Breast epithelium (tissue), 4 donors: ENCODE measurements at regions not wholly inside any gene's neighbourhood (a gene's known extent, or its start where the extent isn't known, plus 50 kb on each side); places are given as distances from the start of the nearest gene placed in this dataset.

Experiments
- DNase-seq, 2 donors: peaks; one replicate each; pipeline ENCODE4 v3.0.0-alpha.2; 2019; ENCODE audit warnings: low spot score in 2 of 2
- H3K27ac ChIP-seq, 2 donors: fragments of 200-600 bp; sonication (generic) in 1 of 2; one replicate each; pipeline ENCODE4 v1.5.1; 2016 to 2019; ENCODE audit warnings: mild to moderate bottlenecking in 1 of 2
- H3K27me3 ChIP-seq, 2 donors: fragments of 200-600 bp; sonication (generic) in 1 of 2; one replicate each; pipeline versions ENCODE4 v1.5.1 to v1.6.0; 2017 to 2019; ENCODE audit warnings: control low read depth in 1 of 2, mild to moderate bottlenecking in 1 of 2
- H3K36me3 ChIP-seq: fragments of 200-600 bp; one replicate; pipeline ENCODE4 v1.5.1; 2019
- H3K4me1 ChIP-seq, 2 donors: fragments of 200-600 bp; sonication (generic); one replicate each; pipeline ENCODE4 v1.5.1; 2016 to 2019; ENCODE audit warnings: control low read depth in 1 of 2
- H3K4me3 ChIP-seq, 3 donors: fragments of 200-600 bp; sonication (generic); 1 replicate in 2 of 3; 2 replicates in 1 of 3; pipeline ENCODE4 v1.5.1; 2016 to 2019; ENCODE audit warnings: mild to moderate bottlenecking in 3 of 3, moderate library complexity in 2 of 3
- H3K9me3 ChIP-seq, 2 donors: fragments of 200-600 bp; sonication (generic) in 1 of 2; one replicate each; pipeline ENCODE4 v1.5.1; 2016 to 2019; ENCODE audit warnings: control low read depth in 1 of 2
- POLR2A ChIP-seq: fragments of 450-650 bp; IDR thresholded peaks from one replicate; pipeline ENCODE4 v1.6.1; 2016; ENCODE audit warnings: antibody characterized with exemption, mild to moderate bottlenecking, moderate library complexity
- POLR2AphosphoS5 ChIP-seq, 3 donors: sonication (generic); formaldehyde crosslinking; IDR thresholded peaks; one replicate each; pipeline ENCODE4 v1.6.1; 2017; ENCODE audit warnings: antibody characterized with exemption in 3 of 3
- intact Hi-C: fragments of 100-400 bp; cut with DNase I; formaldehyde crosslinking; loops from one replicate; pipeline ENCODE4 v1.15.1; 2023; ENCODE audit warnings: low total_unique reads
- TF ChIP-seq, protein P1 (sequence below), 3 donors: fragments of 450-650 bp; IDR thresholded peaks; one replicate each; pipeline ENCODE4 v1.5.1; 2016 to 2017; ENCODE audit warnings: antibody characterized with exemption in 3 of 3, mild to moderate bottlenecking in 3 of 3, moderate library complexity in 3 of 3

GRCh38 chr9:134501761-134502265 is 139.8 kb upstream of the COL5A1 start:
- no peak for TF ChIP-seq POLR2A
- TF ChIP-seq, protein P1, sequence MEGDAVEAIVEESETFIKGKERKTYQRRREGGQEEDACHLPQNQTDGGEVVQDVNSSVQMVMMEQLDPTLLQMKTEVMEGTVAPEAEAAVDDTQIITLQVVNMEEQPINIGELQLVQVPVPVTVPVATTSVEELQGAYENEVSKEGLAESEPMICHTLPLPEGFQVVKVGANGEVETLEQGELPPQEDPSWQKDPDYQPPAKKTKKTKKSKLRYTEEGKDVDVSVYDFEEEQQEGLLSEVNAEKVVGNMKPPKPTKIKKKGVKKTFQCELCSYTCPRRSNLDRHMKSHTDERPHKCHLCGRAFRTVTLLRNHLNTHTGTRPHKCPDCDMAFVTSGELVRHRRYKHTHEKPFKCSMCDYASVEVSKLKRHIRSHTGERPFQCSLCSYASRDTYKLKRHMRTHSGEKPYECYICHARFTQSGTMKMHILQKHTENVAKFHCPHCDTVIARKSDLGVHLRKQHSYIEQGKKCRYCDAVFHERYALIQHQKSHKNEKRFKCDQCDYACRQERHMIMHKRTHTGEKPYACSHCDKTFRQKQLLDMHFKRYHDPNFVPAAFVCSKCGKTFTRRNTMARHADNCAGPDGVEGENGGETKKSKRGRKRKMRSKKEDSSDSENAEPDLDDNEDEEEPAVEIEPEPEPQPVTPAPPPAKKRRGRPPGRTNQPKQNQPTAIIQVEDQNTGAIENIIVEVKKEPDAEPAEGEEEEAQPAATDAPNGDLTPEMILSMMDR (IDR thresholded peaks at IDR 0.05) = no peak
- TF ChIP-seq POLR2AphosphoS5 (IDR thresholded peaks at IDR 0.05) = no peak
- intact Hi-C loops = no loop called here
- peaks cover 0 to 27% of the 10 kb centered on the region in 2 donors for H3K27me3 ChIP-seq
- peaks cover 0 to 3% of the 10 kb centered on the region in 2 donors for H3K4me1 ChIP-seq
- no peaks in the 10 kb centered on the region for H3K36me3 ChIP-seq
- peak in 1 of 2 donors; percentile 42 for DNase-seq
- H3K27ac ChIP-seq = no peak overlapping the region
- H3K9me3 ChIP-seq = no peaks in the 10 kb centered on the region
- H3K4me3 ChIP-seq = no peak overlapping the region

- Histone ChIP-seq H3K4me3 (no peak overlapping the region), H3K27ac (peak overlapping the region in 1 of 2 donors; percentile 43), H3K4me1 (peaks cover 0 to 3% of the 10 kb centered on the region in 2 donors), H3K27me3 (peaks cover 0 to 27% of the 10 kb centered on the region in 2 donors), H3K36me3 (no peaks in the 10 kb centered on the region), H3K9me3 (no peaks in the 10 kb centered on the region)
- TF ChIP-seq POLR2A (no peak), POLR2AphosphoS5 (IDR thresholded peaks at IDR 0.05) (no peak)
- TF ChIP-seq, protein P1 (IDR thresholded peaks at IDR 0.05) = no peak
- intact Hi-C loops = no loop called here
- no peak for DNase-seq
Observed at GRCh38 chr9:134502266-134502791, 139.3 kb upstream of the COL5A1 start.

DNA sequence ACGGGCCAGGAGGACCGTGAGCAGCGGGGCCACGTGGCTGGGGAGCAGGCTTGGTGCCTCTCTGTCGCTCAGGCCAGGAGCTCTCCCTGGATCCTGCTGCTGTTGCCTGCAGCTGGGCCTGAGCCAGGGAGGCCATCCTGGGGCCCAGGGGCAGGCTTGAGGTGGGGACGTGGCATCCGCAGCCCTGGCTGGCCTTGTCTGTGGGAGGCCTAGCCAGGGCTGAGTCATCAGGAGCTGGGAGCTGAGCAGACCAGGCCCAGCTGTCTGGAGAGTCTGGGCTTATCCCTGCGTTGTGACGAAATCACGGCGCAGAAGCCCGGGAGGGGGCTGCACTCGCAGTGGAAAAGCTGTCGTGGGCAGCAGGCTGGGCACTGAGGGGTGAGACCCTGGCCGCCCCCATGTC is 138.8 kb upstream of the COL5A1 start:
- no peak overlapping the region for H3K4me3 ChIP-seq
- peaks cover 0 to 3% of the 10 kb centered on the region in 2 donors for H3K4me1 ChIP-seq
- H3K36me3 ChIP-seq = no peaks in the 10 kb centered on the region
- H3K27me3 ChIP-seq = peaks cover 0 to 27% of the 10 kb centered on the region in 2 donors
- peak overlapping the region in 1 of 2 donors; percentile 43 for H3K27ac ChIP-seq
- TF ChIP-seq POLR2A = no peak
- no peak for TF ChIP-seq POLR2AphosphoS5 (IDR thresholded peaks at IDR 0.05)
- TF ChIP-seq, protein P1 (IDR thresholded peaks at IDR 0.05) = no peak
- intact Hi-C loops = no loop called here
- H3K9me3 ChIP-seq = no peaks in the 10 kb centered on the region
- DNase-seq = peak in 1 of 2 donors; percentile 50

GRCh38 chr9:134503301-134504105 is 138.1 kb upstream of the COL5A1 start:
- Histone ChIP-seq H3K27ac (no peak overlapping the region), H3K27me3 (peaks cover 0 to 27% of the 10 kb centered on the region in 2 donors), H3K4me3 (no peak overlapping the region), H3K36me3 (no peaks in the 10 kb centered on the region), H3K4me1 (peaks cover 0 to 3% of the 10 kb centered on the region in 2 donors), H3K9me3 (no peaks in the 10 kb centered on the region)
- intact Hi-C loops = no loop called here
- TF ChIP-seq, protein P1 (IDR thresholded peaks at IDR 0.05) = no peak
- TF ChIP-seq POLR2A (no peak), POLR2AphosphoS5 (IDR thresholded peaks at IDR 0.05) (no peak)
- DNase-seq = no peak

- H3K9me3 ChIP-seq = no peaks in the 10 kb centered on the region
- DNase-seq = no peak
- peaks cover 0 to 27% of the 10 kb centered on the region in 2 donors for H3K27me3 ChIP-seq
- H3K4me3 ChIP-seq = no peak overlapping the region
- intact Hi-C loops = no loop called here
- peaks cover 0 to 3% of the 10 kb centered on the region in 2 donors for H3K4me1 ChIP-seq
- no peak overlapping the region for H3K27ac ChIP-seq
- H3K36me3 ChIP-seq = no peaks in the 10 kb centered on the region
- TF ChIP-seq, protein P1 (IDR thresholded peaks at IDR 0.05) = no peak
- no peak for TF ChIP-seq POLR2A
- no peak for TF ChIP-seq POLR2AphosphoS5 (IDR thresholded peaks at IDR 0.05)
Observed at GRCh38 chr9:134504106-134504385, 137.6 kb upstream of the COL5A1 start.
